GM12865 (cell line): ENCODE measurements at regions not wholly inside any gene's neighbourhood (a gene's known extent, or its start where the extent isn't known, plus 50 kb on each side); places are given as distances from the start of the nearest gene placed in this dataset.

Source experiments
- DNase-seq: peaks from one replicate; pipeline ENCODE4 v3.0.0; 2010; ENCODE audit warnings: low read depth
- H3K4me3 ChIP-seq: 2 replicates; pipeline ENCODE4 v1.5.1; 2011; ENCODE audit warnings: mild to moderate bottlenecking, low read depth, low read length, control low read depth
- TF ChIP-seq, protein P1 (sequence below): IDR thresholded peaks from 2 replicates; pipeline ENCODE4 v1.5.1; 2011; ENCODE audit warnings: low read length, control low read depth, low read depth, inconsistent platforms; ENCODE audit not compliant: insufficient read depth; ENCODE audit errors: missing control alignments

DNA sequence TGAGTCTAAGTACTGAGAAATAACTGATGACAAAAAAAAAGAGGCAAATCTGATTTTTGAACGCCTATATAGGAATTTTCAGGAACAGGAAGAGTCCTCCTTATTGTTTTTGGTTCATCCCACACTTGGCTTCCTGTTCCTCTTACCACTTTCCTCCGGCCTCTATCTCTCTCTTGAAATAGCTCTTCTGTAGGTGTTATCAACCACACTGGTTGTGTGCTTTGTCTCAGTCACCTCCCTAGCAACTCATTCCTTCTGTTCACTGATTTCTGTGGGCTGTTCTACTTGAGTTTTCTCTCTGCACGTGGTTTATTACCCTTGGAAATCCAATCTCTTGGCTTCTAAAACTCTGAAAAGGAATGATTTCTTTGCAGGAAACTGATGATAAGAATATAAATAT lies 78.7 kb upstream of the C11orf87 start:
- no peak overlapping the region for H3K4me3 ChIP-seq
- DNase-seq = no peak
- TF ChIP-seq, protein P1, sequence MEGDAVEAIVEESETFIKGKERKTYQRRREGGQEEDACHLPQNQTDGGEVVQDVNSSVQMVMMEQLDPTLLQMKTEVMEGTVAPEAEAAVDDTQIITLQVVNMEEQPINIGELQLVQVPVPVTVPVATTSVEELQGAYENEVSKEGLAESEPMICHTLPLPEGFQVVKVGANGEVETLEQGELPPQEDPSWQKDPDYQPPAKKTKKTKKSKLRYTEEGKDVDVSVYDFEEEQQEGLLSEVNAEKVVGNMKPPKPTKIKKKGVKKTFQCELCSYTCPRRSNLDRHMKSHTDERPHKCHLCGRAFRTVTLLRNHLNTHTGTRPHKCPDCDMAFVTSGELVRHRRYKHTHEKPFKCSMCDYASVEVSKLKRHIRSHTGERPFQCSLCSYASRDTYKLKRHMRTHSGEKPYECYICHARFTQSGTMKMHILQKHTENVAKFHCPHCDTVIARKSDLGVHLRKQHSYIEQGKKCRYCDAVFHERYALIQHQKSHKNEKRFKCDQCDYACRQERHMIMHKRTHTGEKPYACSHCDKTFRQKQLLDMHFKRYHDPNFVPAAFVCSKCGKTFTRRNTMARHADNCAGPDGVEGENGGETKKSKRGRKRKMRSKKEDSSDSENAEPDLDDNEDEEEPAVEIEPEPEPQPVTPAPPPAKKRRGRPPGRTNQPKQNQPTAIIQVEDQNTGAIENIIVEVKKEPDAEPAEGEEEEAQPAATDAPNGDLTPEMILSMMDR = no peak

DNA sequence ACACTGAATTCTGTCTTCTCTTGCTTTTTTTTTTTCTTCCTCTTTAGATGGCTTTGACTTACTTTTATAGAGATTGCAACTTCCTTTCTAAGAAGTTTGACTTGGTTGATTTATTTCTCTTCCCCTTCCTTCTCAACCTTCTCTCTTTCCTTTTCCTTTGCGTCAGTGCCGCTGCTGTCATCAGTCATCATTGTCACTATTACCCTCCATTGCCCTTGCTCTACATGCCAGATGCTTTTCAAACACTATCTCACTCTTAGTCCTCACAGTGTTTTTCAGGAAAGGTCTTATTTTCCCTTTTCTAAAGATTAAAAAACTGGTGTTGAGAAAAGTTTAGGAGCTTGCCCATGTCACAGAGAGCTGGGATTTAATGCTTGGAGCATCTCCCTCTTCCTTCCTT lies 74.7 kb upstream of the C11orf87 start:
- no peak overlapping the region for H3K4me3 ChIP-seq
- TF ChIP-seq, protein P1 = no peak
- no peak for DNase-seq

DNA sequence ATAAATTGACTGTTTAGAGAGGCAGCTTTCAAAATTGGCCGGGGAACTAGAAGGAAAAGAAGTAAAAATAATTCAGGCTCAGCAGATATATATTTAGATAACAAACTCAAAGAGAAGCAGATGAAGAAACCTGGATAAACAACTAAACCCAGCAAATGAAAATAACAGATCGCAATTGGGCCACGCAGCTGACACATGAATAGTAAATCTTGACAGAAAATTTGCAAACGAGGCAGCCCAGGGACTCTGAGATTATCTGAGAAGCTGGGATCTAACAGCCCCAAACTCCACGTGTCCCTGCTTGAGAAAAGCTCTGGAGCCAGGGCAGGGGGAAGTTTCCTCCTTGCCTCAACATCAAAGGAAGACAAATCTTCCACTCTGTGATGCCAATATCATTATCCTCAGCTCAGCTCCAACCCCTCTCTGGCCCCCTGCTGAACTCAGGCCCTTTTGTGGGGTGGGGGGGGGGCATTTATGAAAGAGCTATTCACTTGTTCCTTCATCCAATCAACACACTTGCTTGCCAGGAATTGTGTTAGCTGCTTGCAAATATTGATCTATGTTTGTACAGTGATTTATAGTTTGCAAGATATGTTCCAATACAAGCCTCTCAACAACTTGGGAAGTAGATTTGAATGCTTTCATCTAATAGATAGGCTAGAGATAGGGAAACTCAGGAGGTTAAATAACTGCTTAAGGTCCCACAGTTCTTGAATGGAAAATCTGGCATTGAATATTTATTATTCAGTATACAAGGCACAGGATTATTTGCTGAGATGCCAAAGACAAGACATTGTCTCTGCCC lies 72.5 kb upstream of the C11orf87 start:
- no peak overlapping the region for H3K4me3 ChIP-seq
- no peak for DNase-seq
- TF ChIP-seq, protein P1 = no peak

DNA sequence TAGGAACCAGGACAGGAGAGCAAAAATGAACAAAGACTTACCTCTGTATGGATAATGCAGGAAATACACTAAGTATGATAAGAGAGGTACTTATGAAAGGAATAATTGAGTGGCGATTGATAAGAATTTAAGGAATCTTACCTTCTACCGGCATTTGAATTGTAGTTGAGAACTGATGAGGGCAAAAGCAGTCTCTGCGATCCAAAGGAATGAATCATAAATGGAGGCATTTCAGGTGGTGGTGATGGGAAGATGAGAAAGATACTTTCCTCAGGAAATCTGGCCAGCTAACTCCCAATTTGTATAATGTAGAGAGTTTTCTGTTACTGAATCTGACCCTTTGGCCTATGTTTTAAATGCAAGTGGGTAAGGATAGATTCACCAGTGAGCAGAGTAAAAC lies 71.9 kb upstream of the C11orf87 start:
- no peak for DNase-seq
- H3K4me3 ChIP-seq = no peak overlapping the region
- TF ChIP-seq, protein P1 = no peak

DNA sequence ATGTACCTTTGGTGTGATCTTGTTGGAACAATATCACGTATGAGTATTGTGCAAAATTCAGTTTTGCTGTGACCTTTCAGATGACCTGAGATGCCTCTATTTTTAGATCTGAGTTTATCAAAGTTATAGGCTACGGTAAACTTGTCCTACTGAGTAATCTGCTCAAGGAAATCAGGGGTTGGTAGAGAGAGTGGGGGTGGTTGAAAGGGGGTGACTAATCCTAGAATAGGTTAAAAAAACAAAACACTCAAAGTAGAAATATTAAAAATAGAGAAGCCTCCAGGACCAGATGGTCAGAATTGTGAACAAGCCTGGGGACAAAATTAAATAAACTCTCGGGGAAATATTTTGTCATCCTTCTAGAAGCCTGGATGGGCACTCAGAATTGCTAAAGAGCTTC lies 59.9 kb upstream of the C11orf87 start:
- H3K4me3 ChIP-seq = no peak overlapping the region
- DNase-seq = no peak
- TF ChIP-seq, protein P1 = no peak

DNA sequence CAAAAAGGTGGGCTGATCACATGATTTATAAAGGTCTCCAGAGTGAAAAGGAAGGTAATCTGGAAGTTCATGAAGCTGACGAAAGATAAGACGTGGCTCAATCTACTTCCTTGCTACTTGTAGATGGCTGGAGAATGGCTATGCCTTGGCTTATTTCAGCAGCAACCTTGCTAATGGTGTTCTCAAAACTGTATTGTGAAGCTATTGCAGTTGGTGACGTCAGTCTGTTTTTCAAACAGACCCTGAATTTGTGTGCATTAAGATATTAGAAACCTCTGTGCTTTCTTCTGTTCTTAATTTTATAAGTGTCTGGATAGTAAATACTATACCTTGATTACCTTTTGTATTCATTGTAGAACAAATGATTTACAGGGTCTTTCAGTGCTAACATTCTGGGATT lies 58.3 kb upstream of the C11orf87 start:
- no peak for DNase-seq
- TF ChIP-seq, protein P1 = no peak
- H3K4me3 ChIP-seq = no peak overlapping the region

DNA sequence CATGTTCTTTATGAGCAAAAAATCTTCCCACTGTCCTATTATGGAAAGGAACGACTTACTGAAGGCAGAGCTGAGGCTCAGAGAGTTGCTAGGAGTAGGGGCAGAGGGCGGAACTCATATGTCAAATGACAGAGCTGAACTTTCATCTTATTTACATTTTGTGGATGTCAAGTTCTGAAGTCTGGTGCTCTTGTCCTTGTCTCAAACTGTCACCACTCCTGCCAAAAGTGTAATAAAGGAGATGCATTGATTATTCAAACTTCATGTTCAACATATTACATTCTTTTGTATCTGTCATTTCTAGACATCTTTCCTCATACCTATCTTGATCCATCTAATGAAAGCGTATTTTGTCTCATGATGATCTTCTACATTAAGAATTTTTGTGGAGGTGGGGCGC lies 57.1 kb upstream of the C11orf87 start:
- TF ChIP-seq, protein P1 = no peak
- no peak for DNase-seq
- no peak overlapping the region for H3K4me3 ChIP-seq
